ENCODE measurements at regions not wholly inside any gene's neighbourhood (a gene's known extent, or its start where the extent isn't known, plus 50 kb on each side); places are given as distances from the start of the nearest gene placed in this dataset.

- TF ChIP-seq CTCF (IDR thresholded peaks at IDR 0.05; ENCODE audit: borderline replicate concordance, insufficient read depth, low read depth, low read length), result no peak
Measured at GRCh38 chr2:16060125-16060935, 120.0 kb downstream of the MYCN start.

GRCh38 chr2:16059393-16060016 is 119.2 kb downstream of the MYCN start:
- H3K4me3 ChIP-seq (ENCODE audit: low read depth, low read length), result no peak overlapping the region
- TF ChIP-seq CTCF (IDR thresholded peaks at IDR 0.05; ENCODE audit: borderline replicate concordance, insufficient read depth, low read depth, low read length), result no peak

More at GRCh38 chr2:16060125-16060935, 120.0 kb downstream of the MYCN start:
- H3K4me3 ChIP-seq (ENCODE audit: low read depth, low read length), result no peak overlapping the region

GRCh38 chr2:16058747-16059358 is 118.5 kb downstream of the MYCN start:
- TF ChIP-seq CTCF (IDR thresholded peaks at IDR 0.05; ENCODE audit: borderline replicate concordance, insufficient read depth, low read depth, low read length), result no peak
- no peak overlapping the region for H3K4me3 ChIP-seq (ENCODE audit: low read depth, low read length)

GRCh38 chr2:16058256-16058655 is 117.9 kb downstream of the MYCN start:
- TF ChIP-seq CTCF (IDR thresholded peaks at IDR 0.05; ENCODE audit: borderline replicate concordance, insufficient read depth, low read depth, low read length), result no peak
- no peak overlapping the region for H3K4me3 ChIP-seq (ENCODE audit: low read depth, low read length)

- H3K4me3 ChIP-seq (ENCODE audit: low read depth, low read length), result no peak overlapping the region
- no peak for TF ChIP-seq CTCF (IDR thresholded peaks at IDR 0.05; ENCODE audit: borderline replicate concordance, insufficient read depth, low read depth, low read length)
Measured at GRCh38 chr2:16057661-16058060, 117.3 kb downstream of the MYCN start.

GRCh38 chr2:16055848-16056580 is 115.7 kb downstream of the MYCN start:
- no peak overlapping the region for H3K4me3 ChIP-seq (ENCODE audit: low read depth, low read length)
- TF ChIP-seq CTCF (IDR thresholded peaks at IDR 0.05; ENCODE audit: borderline replicate concordance, insufficient read depth, low read depth, low read length), result no peak
